ENCODE measurements at regions not wholly inside any gene's neighbourhood (a gene's known extent, or its start where the extent isn't known, plus 50 kb on each side); places are given as distances from the start of the nearest gene placed in this dataset.

DNA sequence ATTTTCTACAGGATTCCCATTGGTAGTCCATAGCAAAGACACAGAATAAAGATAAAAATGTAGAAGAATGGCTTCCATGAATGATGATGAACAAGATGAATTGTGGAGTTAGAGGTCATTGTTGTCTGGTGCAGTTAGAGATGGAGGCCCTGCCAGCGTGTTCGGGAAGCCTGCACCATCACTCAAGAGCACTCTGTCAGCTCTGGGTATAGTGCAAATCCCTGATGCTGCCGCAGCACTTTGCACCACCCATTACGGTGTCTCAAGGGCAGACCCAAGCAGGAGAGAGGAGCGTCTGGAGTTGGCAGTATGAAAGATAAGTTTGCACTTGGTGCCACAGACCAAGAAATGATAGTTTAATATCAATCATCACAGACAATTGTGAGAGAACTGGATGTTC lies 181.6 kb upstream of the CHST9 start:
- TF ChIP-seq EZH2 (IDR thresholded peaks at IDR 0.05; ENCODE audit: low read length, missing control alignments) = no peak
- TF ChIP-seq, protein P1, sequence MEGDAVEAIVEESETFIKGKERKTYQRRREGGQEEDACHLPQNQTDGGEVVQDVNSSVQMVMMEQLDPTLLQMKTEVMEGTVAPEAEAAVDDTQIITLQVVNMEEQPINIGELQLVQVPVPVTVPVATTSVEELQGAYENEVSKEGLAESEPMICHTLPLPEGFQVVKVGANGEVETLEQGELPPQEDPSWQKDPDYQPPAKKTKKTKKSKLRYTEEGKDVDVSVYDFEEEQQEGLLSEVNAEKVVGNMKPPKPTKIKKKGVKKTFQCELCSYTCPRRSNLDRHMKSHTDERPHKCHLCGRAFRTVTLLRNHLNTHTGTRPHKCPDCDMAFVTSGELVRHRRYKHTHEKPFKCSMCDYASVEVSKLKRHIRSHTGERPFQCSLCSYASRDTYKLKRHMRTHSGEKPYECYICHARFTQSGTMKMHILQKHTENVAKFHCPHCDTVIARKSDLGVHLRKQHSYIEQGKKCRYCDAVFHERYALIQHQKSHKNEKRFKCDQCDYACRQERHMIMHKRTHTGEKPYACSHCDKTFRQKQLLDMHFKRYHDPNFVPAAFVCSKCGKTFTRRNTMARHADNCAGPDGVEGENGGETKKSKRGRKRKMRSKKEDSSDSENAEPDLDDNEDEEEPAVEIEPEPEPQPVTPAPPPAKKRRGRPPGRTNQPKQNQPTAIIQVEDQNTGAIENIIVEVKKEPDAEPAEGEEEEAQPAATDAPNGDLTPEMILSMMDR (conservative IDR thresholded peaks at IDR 0.05 in 1 of 2, IDR thresholded peaks at IDR 0.05 in 1 of 2; ENCODE audit: low read depth in 1 of 2, low read length in 2 of 2) = no peak

All from fibroblast of lung (primary cell).